ENCODE measurements at regions not wholly inside any gene's neighbourhood (a gene's known extent, or its start where the extent isn't known, plus 50 kb on each side); places are given as distances from the start of the nearest gene placed in this dataset.

DNA sequence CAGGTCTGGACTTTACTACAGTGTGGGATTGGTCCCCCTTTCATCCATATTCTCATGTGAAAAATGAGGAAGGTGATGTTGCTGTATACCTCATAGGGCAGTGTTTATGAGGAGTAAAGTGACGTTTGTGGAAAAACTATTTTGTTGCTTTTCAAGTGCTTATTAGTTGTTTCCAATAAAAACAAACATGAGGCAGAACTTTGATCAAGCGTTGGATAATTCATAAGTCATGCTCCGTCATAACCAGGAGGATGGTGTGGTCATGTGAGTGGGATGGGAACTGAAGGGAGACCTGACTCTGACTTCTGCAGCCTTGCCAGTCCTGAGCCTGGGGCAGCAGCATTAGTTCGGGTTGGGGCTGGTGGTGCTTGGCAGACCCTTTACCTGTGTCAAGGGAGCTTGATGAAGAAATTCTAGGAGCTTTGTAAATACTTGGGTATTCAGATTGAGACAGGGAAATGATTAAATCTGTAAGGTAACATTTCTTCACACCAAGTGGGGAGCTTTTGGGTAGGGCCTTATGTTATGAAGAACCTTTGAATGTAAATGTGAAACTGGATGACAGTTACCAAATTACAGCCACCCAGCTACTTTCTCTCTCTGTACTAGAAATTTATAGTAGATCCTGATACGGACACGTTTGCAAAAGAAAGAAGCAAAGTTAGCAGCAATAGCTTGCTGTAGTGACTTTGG is 462.4 kb upstream of the RGS6 start:
- Histone ChIP-seq H3K4me1 (ENCODE audit: control insufficient read depth, insufficient read depth, low read length) (peaks cover 3% of the 10 kb centered on the region; the same call in 1 of the 2 replicates), H3K14ac (replicated peaks; ENCODE audit: low read depth, low read length) (no peak overlapping the region), H2BK15ac (ENCODE audit: low read depth, low read length) (no peak overlapping the region), H3K9me1 (ENCODE audit: insufficient read depth, low read length) (peaks cover 4% of the 10 kb centered on the region; the same call in 1 of the 2 replicates), H3K27me3 (ENCODE audit: control insufficient read depth, insufficient read depth, low read length) (no peaks in the 10 kb centered on the region), H3K27ac (ENCODE audit: insufficient read depth, low read length) (no peak overlapping the region), H2AK9ac (replicated peaks; ENCODE audit: low read depth, low read length, poor library complexity) (no peak overlapping the region), H3K23ac (ENCODE audit: low read depth, low read length) (no peak overlapping the region), H2BK5ac (ENCODE audit: low read depth, low read length, poor library complexity, severe bottlenecking) (no peak overlapping the region), H4K8ac (ENCODE audit: low read depth in 2 of 2, low read length in 2 of 2) (no peak overlapping the region), H2BK120ac (ENCODE audit: low read depth, low read length) (no peak overlapping the region), H2AK5ac (ENCODE audit: low read depth, low read length) (no peak overlapping the region), H3K4ac (ENCODE audit: low read depth, low read length) (no peak overlapping the region), H3K36me3 (ENCODE audit: control insufficient read depth, insufficient read depth, low read length) (no peaks in the 10 kb centered on the region), H3K9me3 (ENCODE audit: control insufficient read depth, insufficient read depth, low read length) (no peaks in the 10 kb centered on the region), H2BK20ac (ENCODE audit: low read depth, low read length) (no peak overlapping the region), H3K4me2 (ENCODE audit: low read depth, low read length) (no peak overlapping the region), H4K20me1 (ENCODE audit: insufficient read depth, low read length) (0 out of 2 replicates have a peak, but pooled peaks cover 4% of the 10 kb centered on the region), H3K56ac (ENCODE audit: extremely low read depth, insufficient read depth, low read length) (no peak overlapping the region), H4K91ac (ENCODE audit: insufficient read depth, low read depth, low read length) (no peak overlapping the region), H3K9ac (ENCODE audit: low read depth, low read length) (no peak overlapping the region), H3K79me1 (ENCODE audit: low read depth in 1 of 2, low read length in 2 of 2) (peaks cover 51 to 58% of the 10 kb centered on the region in 2 experiments), H3K18ac (ENCODE audit: low read depth, low read length) (no peak overlapping the region), H4K5ac (ENCODE audit: low read depth, low read length) (no peak overlapping the region), H2AFZ (replicated peaks; ENCODE audit: low read length, poor library complexity) (no peak overlapping the region), H3K4me3 (ENCODE audit: insufficient read depth, low read depth, low read length) (no peak overlapping the region)
- ChIA-PET POLR2A (ENCODE audit: unreplicated experiment) (no interaction called here), CTCF (no interaction called here)
- dilution Hi-C loops (cut with HindIII; ENCODE audit: low sequenced_read_pairs, unreplicated experiment): no loop called here
- BruUV-seq (replicated peaks): no TSS peak
- TF ChIP-seq POLR2A (IDR thresholded peaks at IDR 0.05; ENCODE audit: low read depth, low read length) (no peak), CHD1 (IDR thresholded peaks at IDR 0.05; ENCODE audit: low read depth, low read length) (no peak), CEBPB (IDR thresholded peaks at IDR 0.05; ENCODE audit: low read depth, low read length) (no peak), RFX5 (IDR thresholded peaks at IDR 0.05; ENCODE audit: low read depth, low read length) (no peak), NFE2L2 (IDR thresholded peaks at IDR 0.05; ENCODE audit: low read depth, low read length) (no peak), MXI1 (IDR thresholded peaks at IDR 0.05; ENCODE audit: borderline replicate concordance, low read depth, low read length) (no peak), SMC3 (IDR thresholded peaks at IDR 0.05; ENCODE audit: low read depth, low read length) (no peak), RCOR1 (IDR thresholded peaks at IDR 0.05; ENCODE audit: insufficient replicate concordance, low read length) (no peak), BHLHE40 (IDR thresholded peaks at IDR 0.05; ENCODE audit: low read depth, low read length) (no peak), FOS (IDR thresholded peaks at IDR 0.05; ENCODE audit: low read depth, low read length) (no peak), MAFK (IDR thresholded peaks at IDR 0.05; ENCODE audit: low read depth, low read length) (no peak), RAD21 (IDR thresholded peaks at IDR 0.05; ENCODE audit: low read length) (no peak), MAZ (IDR thresholded peaks at IDR 0.05; ENCODE audit: borderline replicate concordance, low read depth, low read length) (no peak)
- TF ChIP-seq, protein P1, sequence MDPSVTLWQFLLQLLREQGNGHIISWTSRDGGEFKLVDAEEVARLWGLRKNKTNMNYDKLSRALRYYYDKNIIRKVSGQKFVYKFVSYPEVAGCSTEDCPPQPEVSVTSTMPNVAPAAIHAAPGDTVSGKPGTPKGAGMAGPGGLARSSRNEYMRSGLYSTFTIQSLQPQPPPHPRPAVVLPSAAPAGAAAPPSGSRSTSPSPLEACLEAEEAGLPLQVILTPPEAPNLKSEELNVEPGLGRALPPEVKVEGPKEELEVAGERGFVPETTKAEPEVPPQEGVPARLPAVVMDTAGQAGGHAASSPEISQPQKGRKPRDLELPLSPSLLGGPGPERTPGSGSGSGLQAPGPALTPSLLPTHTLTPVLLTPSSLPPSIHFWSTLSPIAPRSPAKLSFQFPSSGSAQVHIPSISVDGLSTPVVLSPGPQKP (IDR thresholded peaks at IDR 0.05; ENCODE audit: borderline replicate concordance, low read depth, low read length): no peak
- TF ChIP-seq, protein P2, sequence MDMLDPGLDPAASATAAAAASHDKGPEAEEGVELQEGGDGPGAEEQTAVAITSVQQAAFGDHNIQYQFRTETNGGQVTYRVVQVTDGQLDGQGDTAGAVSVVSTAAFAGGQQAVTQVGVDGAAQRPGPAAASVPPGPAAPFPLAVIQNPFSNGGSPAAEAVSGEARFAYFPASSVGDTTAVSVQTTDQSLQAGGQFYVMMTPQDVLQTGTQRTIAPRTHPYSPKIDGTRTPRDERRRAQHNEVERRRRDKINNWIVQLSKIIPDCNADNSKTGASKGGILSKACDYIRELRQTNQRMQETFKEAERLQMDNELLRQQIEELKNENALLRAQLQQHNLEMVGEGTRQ (IDR thresholded peaks at IDR 0.05; ENCODE audit: low read depth, low read length): no peak
- TF ChIP-seq, protein P3, sequence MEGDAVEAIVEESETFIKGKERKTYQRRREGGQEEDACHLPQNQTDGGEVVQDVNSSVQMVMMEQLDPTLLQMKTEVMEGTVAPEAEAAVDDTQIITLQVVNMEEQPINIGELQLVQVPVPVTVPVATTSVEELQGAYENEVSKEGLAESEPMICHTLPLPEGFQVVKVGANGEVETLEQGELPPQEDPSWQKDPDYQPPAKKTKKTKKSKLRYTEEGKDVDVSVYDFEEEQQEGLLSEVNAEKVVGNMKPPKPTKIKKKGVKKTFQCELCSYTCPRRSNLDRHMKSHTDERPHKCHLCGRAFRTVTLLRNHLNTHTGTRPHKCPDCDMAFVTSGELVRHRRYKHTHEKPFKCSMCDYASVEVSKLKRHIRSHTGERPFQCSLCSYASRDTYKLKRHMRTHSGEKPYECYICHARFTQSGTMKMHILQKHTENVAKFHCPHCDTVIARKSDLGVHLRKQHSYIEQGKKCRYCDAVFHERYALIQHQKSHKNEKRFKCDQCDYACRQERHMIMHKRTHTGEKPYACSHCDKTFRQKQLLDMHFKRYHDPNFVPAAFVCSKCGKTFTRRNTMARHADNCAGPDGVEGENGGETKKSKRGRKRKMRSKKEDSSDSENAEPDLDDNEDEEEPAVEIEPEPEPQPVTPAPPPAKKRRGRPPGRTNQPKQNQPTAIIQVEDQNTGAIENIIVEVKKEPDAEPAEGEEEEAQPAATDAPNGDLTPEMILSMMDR (conservative IDR thresholded peaks at IDR 0.05; ENCODE audit: low read depth, low read length): no peak
- WGBS, 2 experiments (ENCODE audit: extremely low coverage in 2 of 2, insufficient read length in 1 of 2): 83% methylated on average over 1 of the region's 6 CpGs; no CpG with 5 or more reads in 1 of the 2 experiments
- intact Hi-C loops (cut with micrococcal nuclease): no loop called here
- no peak for ATAC-seq (ENCODE audit: low read depth)
- in situ Hi-C loops (cut with MboI; ENCODE audit: low sequenced_read_pairs): no loop called here
- no peak for DNase-seq
